ENCODE measurements at regions not wholly inside any gene's neighbourhood (a gene's known extent, or its start where the extent isn't known, plus 50 kb on each side); places are given as distances from the start of the nearest gene placed in this dataset.
A peak's percentile ranks its signal among the peaks of the same experiment; 100 is the strongest.

DNA sequence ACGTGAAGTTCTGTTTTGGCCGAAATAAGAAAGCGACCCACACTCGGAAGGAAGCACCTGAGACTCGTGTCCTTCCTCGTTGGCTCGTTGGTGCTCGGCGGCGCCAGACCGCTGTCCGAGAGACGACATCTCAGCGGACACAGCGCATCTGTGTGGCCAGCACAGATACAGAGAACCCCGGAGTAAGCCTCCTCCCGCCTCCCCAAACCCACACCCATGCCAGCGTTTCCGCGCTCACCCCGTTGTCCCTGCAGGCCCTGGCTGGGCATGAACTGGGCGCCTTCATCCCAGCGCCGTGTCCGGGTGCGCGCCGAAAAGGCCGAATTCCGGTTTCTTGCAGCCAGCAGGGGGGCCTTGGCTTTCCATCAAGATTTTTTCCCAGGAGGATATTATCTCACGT lies 127.6 kb downstream of the SOX1 start:
- no peak for DNase-seq
- 74% methylated on average over 31 of the region's 31 CpGs for WGBS (ENCODE audit: insufficient coverage)
- no peak overlapping the region for H3K4me3 ChIP-seq (ENCODE audit: low read length)

DNA sequence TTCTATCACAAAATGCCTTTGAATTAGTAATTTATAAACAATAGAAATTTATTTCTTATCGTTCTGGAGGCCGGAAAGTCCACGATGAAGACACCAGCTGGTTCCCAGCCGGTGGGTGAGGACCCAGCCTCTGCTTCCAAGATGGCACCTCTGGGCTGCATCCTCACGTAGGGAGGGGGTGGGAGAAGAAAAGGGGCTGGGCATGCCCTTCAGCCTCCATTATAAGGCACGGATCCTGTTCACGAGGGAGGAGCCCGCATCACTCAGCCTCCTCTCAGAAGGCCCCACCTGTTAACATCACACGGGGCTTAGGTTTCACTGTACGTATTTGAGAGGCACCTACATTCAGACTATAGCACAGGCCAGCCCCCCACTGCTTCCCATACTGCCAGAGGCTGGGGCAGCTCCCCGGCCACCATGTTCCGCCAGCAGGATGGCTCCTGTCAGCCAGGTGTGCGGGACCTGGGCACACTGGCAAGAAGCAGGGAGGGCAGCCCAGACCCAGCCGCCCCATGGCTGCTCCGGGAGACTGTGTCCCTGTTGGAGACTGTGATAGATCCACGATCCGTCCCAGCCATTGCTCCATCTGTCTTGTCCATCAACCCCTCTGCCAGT lies 131.6 kb downstream of the SOX1 start:
- no peak for DNase-seq
- Histone ChIP-seq H3K4me3 (ENCODE audit: low read length) (no peak overlapping the region), H3K27ac (ENCODE audit: low read length) (no peak overlapping the region), H3K27me3 (ENCODE audit: control insufficient read depth, insufficient read depth, low read length) (peaks cover 31% of the 10 kb centered on the region), H3K36me3 (ENCODE audit: control insufficient read depth, insufficient read depth, low read length) (no peaks in the 10 kb centered on the region), H3K4me1 (ENCODE audit: control insufficient read depth, insufficient read depth, low read length) (no peaks in the 10 kb centered on the region), H3K9me3 (replicated peaks; ENCODE audit: control insufficient read depth, low read depth, low read length) (no peaks in the 10 kb centered on the region)
- WGBS (ENCODE audit: insufficient coverage) = 80% methylated on average over 7 of the region's 17 CpGs

More for the DNA sequence above, 127.6 kb downstream of the SOX1 start:
- no peaks in the 10 kb centered on the region for H3K9me3 ChIP-seq (replicated peaks; ENCODE audit: control insufficient read depth, low read depth, low read length)
- no peaks in the 10 kb centered on the region for H3K36me3 ChIP-seq (ENCODE audit: control insufficient read depth, insufficient read depth, low read length)
- H3K4me1 ChIP-seq (ENCODE audit: control insufficient read depth, insufficient read depth, low read length) = no peaks in the 10 kb centered on the region
- no peak overlapping the region for H3K27ac ChIP-seq (ENCODE audit: low read length)
- peaks cover 13% of the 10 kb centered on the region for H3K27me3 ChIP-seq (ENCODE audit: control insufficient read depth, insufficient read depth, low read length)

DNA sequence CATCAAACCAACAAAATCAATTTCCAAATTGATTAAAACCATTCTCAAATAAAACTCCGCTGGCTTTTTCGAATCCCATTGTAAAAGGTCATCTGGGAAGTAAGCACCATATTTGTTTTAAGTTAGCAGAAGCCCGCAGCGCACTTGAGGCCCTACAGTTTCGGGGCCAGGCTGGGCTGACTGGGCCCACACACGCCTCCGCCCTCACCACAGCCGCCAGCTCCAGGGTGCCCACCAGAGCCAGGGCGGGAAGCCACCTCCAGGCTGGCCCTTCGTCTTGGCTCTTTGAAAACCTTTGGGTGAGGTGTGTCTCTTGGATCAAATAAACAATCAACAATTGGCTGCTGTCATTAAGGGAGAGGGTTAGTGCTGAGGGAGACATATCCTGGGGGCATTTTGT lies 133.3 kb downstream of the SOX1 start:
- H3K27ac ChIP-seq (ENCODE audit: low read length) = no peak overlapping the region
- no peaks in the 10 kb centered on the region for H3K9me3 ChIP-seq (replicated peaks; ENCODE audit: control insufficient read depth, low read depth, low read length)
- H3K36me3 ChIP-seq (ENCODE audit: control insufficient read depth, insufficient read depth, low read length) = no peaks in the 10 kb centered on the region
- no peaks in the 10 kb centered on the region for H3K4me1 ChIP-seq (ENCODE audit: control insufficient read depth, insufficient read depth, low read length)
- WGBS (ENCODE audit: insufficient coverage) = 73% methylated on average over 8 of the region's 10 CpGs
- H3K4me3 ChIP-seq (ENCODE audit: low read length) = no peak overlapping the region
- peaks cover 38% of the 10 kb centered on the region for H3K27me3 ChIP-seq (ENCODE audit: control insufficient read depth, insufficient read depth, low read length)
- no peak for DNase-seq

DNA sequence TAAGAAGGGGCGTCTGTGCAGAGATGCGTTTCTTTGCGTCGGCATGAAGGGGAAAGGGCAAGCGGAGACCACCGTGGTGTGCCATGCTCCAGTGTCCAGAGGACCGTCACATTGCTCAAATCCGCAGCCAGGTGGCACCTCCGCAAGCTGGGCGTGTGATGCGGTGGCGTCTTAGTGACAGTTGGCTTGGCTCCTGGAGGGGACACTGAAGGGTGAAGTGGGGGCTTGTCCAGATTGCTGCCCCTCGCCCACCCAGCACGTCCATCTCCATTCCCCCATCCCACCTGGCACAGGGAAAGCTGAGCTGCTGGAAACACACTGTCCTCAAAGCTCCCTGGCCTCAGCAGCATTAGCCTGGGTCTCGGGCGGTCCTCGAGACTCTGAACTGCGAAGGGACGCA lies 135.3 kb downstream of the SOX1 start:
- Histone ChIP-seq H3K27me3 (ENCODE audit: control insufficient read depth, insufficient read depth, low read length) (peaks cover 50% of the 10 kb centered on the region), H3K27ac (ENCODE audit: low read length) (no peak overlapping the region), H3K36me3 (ENCODE audit: control insufficient read depth, insufficient read depth, low read length) (no peaks in the 10 kb centered on the region), H3K4me1 (ENCODE audit: control insufficient read depth, insufficient read depth, low read length) (no peaks in the 10 kb centered on the region), H3K9me3 (replicated peaks; ENCODE audit: control insufficient read depth, low read depth, low read length) (no peaks in the 10 kb centered on the region), H3K4me3 (ENCODE audit: low read length) (no peak overlapping the region)
- 94% methylated on average over 11 of the region's 19 CpGs for WGBS (ENCODE audit: insufficient coverage)
- DNase-seq = no peak

DNA sequence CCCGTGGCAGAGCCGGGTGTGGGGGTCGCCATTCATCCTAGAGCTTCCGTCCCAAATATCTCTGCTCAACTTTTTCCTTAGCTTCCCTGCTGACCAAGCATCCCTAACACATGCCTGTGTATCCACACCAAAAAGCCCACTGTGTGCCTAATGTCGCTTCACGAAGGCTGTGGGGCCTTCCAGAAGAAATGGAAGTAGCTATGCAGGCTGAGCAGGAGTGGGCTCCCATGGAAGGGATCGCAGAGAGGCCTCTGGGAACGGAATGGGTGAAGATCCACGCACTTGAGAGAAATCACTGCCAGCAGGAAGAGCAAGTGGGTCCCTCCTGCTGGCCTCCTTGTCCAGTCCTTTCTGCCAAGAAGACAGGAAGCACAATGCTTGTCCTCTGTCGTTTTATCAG lies 136.0 kb downstream of the SOX1 start:
- Histone ChIP-seq H3K9me3 (replicated peaks; ENCODE audit: control insufficient read depth, low read depth, low read length) (no peaks in the 10 kb centered on the region), H3K27me3 (ENCODE audit: control insufficient read depth, insufficient read depth, low read length) (peaks cover 57% of the 10 kb centered on the region), H3K4me3 (ENCODE audit: low read length) (no peak overlapping the region), H3K36me3 (ENCODE audit: control insufficient read depth, insufficient read depth, low read length) (no peaks in the 10 kb centered on the region), H3K4me1 (ENCODE audit: control insufficient read depth, insufficient read depth, low read length) (no peaks in the 10 kb centered on the region), H3K27ac (ENCODE audit: low read length) (no peak overlapping the region)
- DNase-seq = no peak
- WGBS (ENCODE audit: insufficient coverage) = 54% methylated on average over 10 of the region's 10 CpGs

DNA sequence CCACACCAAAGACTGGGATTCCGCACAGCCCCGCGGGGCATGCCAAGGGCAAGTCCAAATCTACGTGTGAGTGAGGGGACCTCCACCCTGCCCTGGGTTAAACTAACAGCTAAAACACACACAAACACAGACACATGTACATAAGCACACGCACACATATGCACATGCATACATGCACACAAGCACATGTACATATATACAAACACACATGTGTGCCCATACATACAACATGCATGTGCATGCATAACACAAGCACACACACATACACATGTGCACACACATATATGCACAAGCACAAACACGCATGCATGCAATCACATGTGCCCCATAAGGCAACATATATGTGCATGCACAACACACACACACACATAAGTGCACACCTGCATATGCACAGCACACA lies 136.7 kb downstream of the SOX1 start:
- DNase-seq = no peak
- H3K27ac ChIP-seq (ENCODE audit: low read length) = no peak overlapping the region
- no peak overlapping the region for H3K4me3 ChIP-seq (ENCODE audit: low read length)
- H3K4me1 ChIP-seq (ENCODE audit: control insufficient read depth, insufficient read depth, low read length) = no peaks in the 10 kb centered on the region
- peaks cover 61% of the 10 kb centered on the region for H3K27me3 ChIP-seq (ENCODE audit: control insufficient read depth, insufficient read depth, low read length)
- H3K36me3 ChIP-seq (ENCODE audit: control insufficient read depth, insufficient read depth, low read length) = no peaks in the 10 kb centered on the region
- WGBS (ENCODE audit: insufficient coverage) = 89% methylated on average over 2 of the region's 6 CpGs
- H3K9me3 ChIP-seq (replicated peaks; ENCODE audit: control insufficient read depth, low read depth, low read length) = no peaks in the 10 kb centered on the region

DNA sequence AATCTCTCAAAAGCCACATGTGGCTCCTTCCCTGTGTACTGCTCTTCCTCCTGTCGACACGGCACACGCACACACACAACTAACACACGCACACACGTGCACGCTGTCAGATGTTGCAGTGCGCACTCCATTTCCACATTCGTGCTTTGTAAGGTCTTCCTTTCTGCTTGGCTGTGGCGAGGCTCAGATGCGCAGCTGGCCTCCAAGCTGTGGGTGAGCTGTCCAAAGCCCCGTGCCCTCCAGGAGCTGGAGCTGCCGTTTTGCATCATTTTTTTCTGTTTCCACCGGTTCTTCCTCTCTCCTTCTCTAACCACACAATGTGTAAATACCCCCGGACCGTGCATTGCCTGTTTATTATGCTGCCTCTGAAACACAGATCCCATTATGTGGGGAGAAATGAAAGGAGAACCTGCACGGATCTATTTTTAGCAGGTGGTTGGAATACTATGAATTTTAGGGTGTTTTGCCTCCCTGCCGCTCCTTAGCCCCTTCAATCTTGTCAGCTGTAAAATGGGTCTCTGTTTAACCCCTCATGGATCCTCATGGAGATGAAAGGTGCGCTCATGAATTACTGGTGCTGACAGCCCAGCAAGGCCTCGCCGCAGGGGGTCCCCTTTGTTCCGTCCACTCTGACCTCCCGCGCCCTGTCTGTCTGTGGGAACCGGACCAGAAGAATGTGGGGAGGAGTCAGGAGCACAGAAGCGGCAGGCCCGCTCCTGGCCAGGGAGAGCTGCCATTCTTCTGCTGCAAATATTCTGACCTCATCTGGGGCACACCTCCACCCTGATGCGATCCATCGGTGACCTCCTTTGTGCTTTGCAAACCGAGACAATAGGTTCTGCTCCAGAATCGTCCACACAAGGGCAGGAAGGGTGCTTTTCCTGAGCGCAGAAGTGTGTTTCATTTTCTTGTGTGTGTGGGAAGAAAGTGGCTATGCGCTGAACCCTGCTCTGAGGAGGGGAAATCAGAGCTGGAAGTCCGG lies 137.7 kb downstream of the SOX1 start:
- no peaks in the 10 kb centered on the region for H3K36me3 ChIP-seq (ENCODE audit: control insufficient read depth, insufficient read depth, low read length)
- H3K27ac ChIP-seq (ENCODE audit: low read length) = peak overlapping the region; percentile 29
- H3K27me3 ChIP-seq (ENCODE audit: control insufficient read depth, insufficient read depth, low read length) = peaks cover 62% of the 10 kb centered on the region
- no peaks in the 10 kb centered on the region for H3K9me3 ChIP-seq (replicated peaks; ENCODE audit: control insufficient read depth, low read depth, low read length)
- peak; percentile 17 for DNase-seq
- 11% methylated on average over 29 of the region's 33 CpGs for WGBS (ENCODE audit: insufficient coverage)
- H3K4me1 ChIP-seq (ENCODE audit: control insufficient read depth, insufficient read depth, low read length) = no peaks in the 10 kb centered on the region
- no peak overlapping the region for H3K4me3 ChIP-seq (ENCODE audit: low read length)

DNA sequence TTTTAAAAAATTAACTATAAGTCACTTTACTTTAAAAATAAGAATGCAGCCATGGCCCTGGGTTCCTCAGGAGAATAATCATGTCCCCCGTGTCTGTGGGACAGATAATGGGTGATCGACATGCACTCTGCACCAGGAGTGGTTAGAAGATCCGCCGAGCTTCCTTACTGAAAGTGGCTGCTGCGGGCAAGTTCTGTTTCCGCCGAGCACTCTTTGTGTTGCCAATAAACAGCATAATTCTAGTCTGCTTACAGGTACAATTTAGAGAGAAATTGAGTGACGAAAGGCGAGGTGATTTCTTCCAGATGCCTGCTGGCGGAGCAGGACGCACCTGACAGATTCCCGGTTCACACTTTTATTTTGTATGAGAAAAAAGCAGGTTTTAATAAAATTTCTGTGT lies 139.0 kb downstream of the SOX1 start:
- Histone ChIP-seq H3K4me3 (ENCODE audit: low read length) (no peak overlapping the region), H3K27me3 (ENCODE audit: control insufficient read depth, insufficient read depth, low read length) (peaks cover 62% of the 10 kb centered on the region), H3K9me3 (replicated peaks; ENCODE audit: control insufficient read depth, low read depth, low read length) (no peaks in the 10 kb centered on the region), H3K36me3 (ENCODE audit: control insufficient read depth, insufficient read depth, low read length) (no peaks in the 10 kb centered on the region), H3K4me1 (ENCODE audit: control insufficient read depth, insufficient read depth, low read length) (no peaks in the 10 kb centered on the region), H3K27ac (ENCODE audit: low read length) (no peak overlapping the region)
- WGBS (ENCODE audit: insufficient coverage) = 7% methylated on average over 6 of the region's 12 CpGs
- DNase-seq = no peak

DNA sequence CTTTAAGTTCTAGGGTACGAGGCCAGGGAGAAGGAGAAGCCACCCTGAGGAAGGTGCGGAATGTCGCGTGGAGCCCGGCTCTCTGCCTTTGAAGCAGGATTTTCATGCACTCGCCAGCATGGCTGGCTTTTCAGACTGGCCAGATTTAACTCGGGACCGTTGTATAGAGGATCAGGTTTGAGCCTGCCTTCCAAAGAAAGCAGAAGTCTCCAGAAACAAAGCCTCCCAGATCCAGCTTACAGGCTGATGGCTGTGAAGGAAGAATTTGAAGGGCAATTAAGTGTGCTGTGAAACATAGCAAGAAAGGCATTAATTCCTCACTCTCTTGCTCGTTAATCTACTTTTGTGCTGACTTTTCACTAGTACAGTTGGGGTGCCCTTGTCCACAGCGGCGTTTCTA lies 140.2 kb downstream of the SOX1 start:
- WGBS (ENCODE audit: insufficient coverage) = 25% methylated on average over 6 of the region's 11 CpGs
- Histone ChIP-seq H3K4me1 (ENCODE audit: control insufficient read depth, insufficient read depth, low read length) (no peaks in the 10 kb centered on the region), H3K27me3 (ENCODE audit: control insufficient read depth, insufficient read depth, low read length) (peaks cover 57% of the 10 kb centered on the region), H3K36me3 (ENCODE audit: control insufficient read depth, insufficient read depth, low read length) (no peaks in the 10 kb centered on the region), H3K27ac (ENCODE audit: low read length) (no peak overlapping the region), H3K9me3 (replicated peaks; ENCODE audit: control insufficient read depth, low read depth, low read length) (no peaks in the 10 kb centered on the region), H3K4me3 (ENCODE audit: low read length) (no peak overlapping the region)
- DNase-seq = no peak

DNA sequence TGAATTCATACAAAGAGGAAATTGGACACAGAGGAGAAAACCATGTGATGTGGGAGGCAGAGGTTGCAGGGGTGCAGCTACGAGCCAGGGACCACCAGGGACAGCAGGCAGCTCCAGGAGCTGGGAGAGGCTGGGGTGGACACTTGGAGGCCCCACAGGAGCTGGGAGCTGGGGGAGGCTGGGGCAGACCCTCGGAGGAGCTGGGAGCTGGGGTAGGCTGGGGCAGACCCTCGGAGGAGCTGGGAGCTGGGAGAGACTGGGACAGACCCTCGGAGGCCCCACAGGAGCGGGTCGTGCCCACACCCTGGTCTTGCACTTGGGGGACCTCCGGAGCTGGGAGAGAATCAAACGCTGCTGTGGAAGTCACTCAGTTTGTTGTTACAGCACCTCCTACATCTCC lies 141.7 kb downstream of the SOX1 start:
- H3K4me3 ChIP-seq (ENCODE audit: low read length) = no peak overlapping the region
- no peak overlapping the region for H3K27ac ChIP-seq (ENCODE audit: low read length)
- peaks cover 43% of the 10 kb centered on the region for H3K27me3 ChIP-seq (ENCODE audit: control insufficient read depth, insufficient read depth, low read length)
- no peaks in the 10 kb centered on the region for H3K36me3 ChIP-seq (ENCODE audit: control insufficient read depth, insufficient read depth, low read length)
- no peaks in the 10 kb centered on the region for H3K4me1 ChIP-seq (ENCODE audit: control insufficient read depth, insufficient read depth, low read length)
- 70% methylated on average over 6 of the region's 8 CpGs for WGBS (ENCODE audit: insufficient coverage)
- DNase-seq = no peak
- no peaks in the 10 kb centered on the region for H3K9me3 ChIP-seq (replicated peaks; ENCODE audit: control insufficient read depth, low read depth, low read length)
